Upper lobe of left lung (tissue), 6 donors: ENCODE measurements at regions not wholly inside any gene's neighbourhood (a gene's known extent, or its start where the extent isn't known, plus 50 kb on each side); places are given as distances from the start of the nearest gene placed in this dataset.
"Not testable (repeated sequence)": the region's sequence is repeated elsewhere in the genome, so short reads cannot be mapped to it uniquely, and the experiment has no call there.

Experiments
- ATAC-seq, 2 donors: fragments of 200-7000 bp; cut with Tn5 transposase; one replicate each; pipeline ENCODE4 v1.9.1; 2022; ENCODE audit warnings: mild to moderate bottlenecking in 2 of 2, moderate library complexity in 2 of 2; ENCODE audit not compliant: low FRiP score in 2 of 2
- DNase-seq, 2 donors: peaks; one replicate each; pipeline ENCODE4 v3.0.0-alpha.2; 2019 to 2020
- H3K27ac ChIP-seq, 4 donors: fragments of 200-600 bp; sonication (generic); one replicate each; pipeline ENCODE4 v1.5.1; 2016 to 2019
- H3K27me3 ChIP-seq, 4 donors: fragments of 200-600 bp; sonication (generic); one replicate each; pipeline ENCODE4 v1.5.1; 2017 to 2019
- H3K36me3 ChIP-seq, 4 donors: fragments of 200-600 bp; sonication (generic); one replicate each; pipeline ENCODE4 v1.5.1; 2016 to 2019
- H3K4me1 ChIP-seq, 4 donors: fragments of 200-600 bp; sonication (generic); one replicate each; pipeline ENCODE4 v1.5.1; 2018 to 2019
- H3K4me3 ChIP-seq, 4 donors: fragments of 200-600 bp; sonication (generic); one replicate each; pipeline ENCODE4 v1.5.1; 2017 to 2019; ENCODE audit warnings: mild to moderate bottlenecking in 2 of 4, moderate library complexity in 1 of 4
- H3K9me3 ChIP-seq, 4 donors: fragments of 200-600 bp; sonication (generic); one replicate each; pipeline ENCODE4 v1.5.1; 2018 to 2019
- EP300 ChIP-seq, 4 donors: sonication (generic); formaldehyde crosslinking; IDR thresholded peaks; one replicate each; pipeline ENCODE4 v1.5.1; 2017; ENCODE audit warnings: antibody characterized with exemption in 4 of 4, control low read depth in 2 of 4
- POLR2A ChIP-seq, 4 donors: fragments of 450-650 bp; IDR thresholded peaks; one replicate each; pipeline ENCODE4 v1.5.1; 2016 to 2017; ENCODE audit warnings: antibody characterized with exemption in 4 of 4, mild to moderate bottlenecking in 2 of 4
- POLR2AphosphoS5 ChIP-seq, 2 donors: sonication (generic); formaldehyde crosslinking; IDR thresholded peaks; one replicate each; pipeline ENCODE4 v1.5.1; 2017; ENCODE audit warnings: antibody characterized with exemption in 2 of 2
- WGBS, 2 donors: methylation state at CpG; one replicate each; pipeline ENCODE4 v1.1.5; 2017 to 2018; 5-methylcytosine and 5-hydroxymethylcytosine counted together
- TF ChIP-seq, protein P1 (sequence below), 6 experiments: fragments of 450-650 bp in 4 of 6; fragments of 200-600 bp in 2 of 6; sonication (generic) in 2 of 6; IDR thresholded peaks; one replicate each; pipeline ENCODE4 v1.5.1; 2016 to 2019; ENCODE audit warnings: antibody characterized with exemption in 6 of 6
- donor health status: DM: no; HTN: no; CAD: no; lungs with moderate emphysema.
- donor health status: DM: no; HTN: yes; CAD: no; lungs with severe emphysema.

DNA sequence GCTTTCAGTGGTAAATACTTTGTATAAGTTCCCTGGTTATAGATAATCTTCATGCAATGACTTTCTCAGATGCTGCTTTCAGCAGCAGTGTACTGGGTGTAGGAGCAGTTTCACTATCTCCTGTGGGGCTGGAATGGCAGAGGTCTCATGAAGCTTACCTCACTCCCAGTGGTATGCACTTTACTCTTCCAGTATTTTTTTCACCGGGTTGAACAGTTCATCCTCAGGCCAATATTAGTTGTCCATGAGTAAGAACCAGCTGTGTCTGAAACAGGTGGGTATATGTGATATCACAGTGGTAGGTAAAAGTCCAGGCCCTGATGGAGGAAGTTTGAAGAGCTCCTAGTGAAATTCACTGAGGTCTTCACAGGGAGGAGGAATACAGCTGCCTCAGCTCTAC is 351.5 kb upstream of the EMCN start:
- no peak for DNase-seq
- Histone ChIP-seq H3K27me3 (no peaks in the 10 kb centered on the region), H3K4me1 (no peaks in the 10 kb centered on the region), H3K36me3 (no peaks in the 10 kb centered on the region), H3K9me3 (no peaks in the 10 kb centered on the region), H3K4me3 (no peak overlapping the region), H3K27ac (no peak overlapping the region)
- no peak for ATAC-seq
- WGBS, 2 donors, result 83 to 91% methylated on average over 1 of the region's 1 CpG
- TF ChIP-seq POLR2AphosphoS5 (IDR thresholded peaks at IDR 0.05) (no peak), POLR2A (IDR thresholded peaks at IDR 0.05) (no peak), EP300 (IDR thresholded peaks at IDR 0.05) (no peak)
- TF ChIP-seq, protein P1, sequence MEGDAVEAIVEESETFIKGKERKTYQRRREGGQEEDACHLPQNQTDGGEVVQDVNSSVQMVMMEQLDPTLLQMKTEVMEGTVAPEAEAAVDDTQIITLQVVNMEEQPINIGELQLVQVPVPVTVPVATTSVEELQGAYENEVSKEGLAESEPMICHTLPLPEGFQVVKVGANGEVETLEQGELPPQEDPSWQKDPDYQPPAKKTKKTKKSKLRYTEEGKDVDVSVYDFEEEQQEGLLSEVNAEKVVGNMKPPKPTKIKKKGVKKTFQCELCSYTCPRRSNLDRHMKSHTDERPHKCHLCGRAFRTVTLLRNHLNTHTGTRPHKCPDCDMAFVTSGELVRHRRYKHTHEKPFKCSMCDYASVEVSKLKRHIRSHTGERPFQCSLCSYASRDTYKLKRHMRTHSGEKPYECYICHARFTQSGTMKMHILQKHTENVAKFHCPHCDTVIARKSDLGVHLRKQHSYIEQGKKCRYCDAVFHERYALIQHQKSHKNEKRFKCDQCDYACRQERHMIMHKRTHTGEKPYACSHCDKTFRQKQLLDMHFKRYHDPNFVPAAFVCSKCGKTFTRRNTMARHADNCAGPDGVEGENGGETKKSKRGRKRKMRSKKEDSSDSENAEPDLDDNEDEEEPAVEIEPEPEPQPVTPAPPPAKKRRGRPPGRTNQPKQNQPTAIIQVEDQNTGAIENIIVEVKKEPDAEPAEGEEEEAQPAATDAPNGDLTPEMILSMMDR (IDR thresholded peaks at IDR 0.05), result no peak

DNA sequence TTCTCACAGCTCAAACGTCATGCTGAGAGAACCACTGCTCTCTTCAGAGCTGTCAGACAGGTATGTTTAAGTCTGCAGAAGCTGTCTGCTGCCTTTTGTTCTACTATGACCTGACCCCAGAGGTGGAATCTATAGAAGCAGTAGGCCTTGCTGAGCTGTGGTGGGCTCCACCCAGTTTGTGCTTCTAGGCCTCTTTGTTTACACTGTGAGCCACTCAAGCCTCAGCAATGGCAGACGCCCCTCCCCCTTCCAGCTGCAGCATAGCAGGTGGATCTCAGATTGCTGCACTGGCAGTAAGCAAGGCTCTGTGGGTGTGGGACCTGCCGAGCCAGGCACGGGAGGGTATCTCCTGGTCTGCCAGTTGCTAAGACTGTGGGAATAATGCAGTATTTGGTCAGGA is 350.5 kb upstream of the EMCN start:
- not testable (repeated sequence) for H3K4me1 ChIP-seq, H3K4me3 ChIP-seq, H3K27ac ChIP-seq, H3K36me3 ChIP-seq, H3K9me3 ChIP-seq, H3K27me3 ChIP-seq, ATAC-seq
- WGBS, 2 donors, result 38 to 57% methylated on average over 4 of the region's 4 CpGs
- peak in 1 of 2 donors; percentile 25 for DNase-seq

DNA sequence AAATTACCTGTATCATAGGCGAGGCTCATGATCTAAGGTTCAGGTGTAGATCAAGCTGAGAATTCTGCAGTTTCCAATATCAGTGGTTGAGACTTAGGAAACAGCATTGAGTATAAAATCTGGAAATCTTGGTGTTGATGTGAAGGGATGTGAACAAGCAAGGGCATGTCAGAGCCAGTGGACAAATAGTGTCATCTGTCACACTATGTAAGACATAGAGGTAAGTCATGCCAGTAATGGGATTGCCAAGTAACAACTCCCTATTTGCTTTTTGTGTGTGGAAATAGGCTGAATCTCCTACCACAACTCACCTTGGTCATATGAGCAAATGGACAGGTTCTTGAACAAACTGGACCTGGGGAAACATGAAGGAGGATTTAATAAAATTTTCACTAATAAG is 334.5 kb upstream of the EMCN start:
- no peaks in the 10 kb centered on the region for H3K27me3 ChIP-seq
- H3K36me3 ChIP-seq, result no peaks in the 10 kb centered on the region
- H3K9me3 ChIP-seq, result no peaks in the 10 kb centered on the region
- ATAC-seq, result no peak
- no peak for TF ChIP-seq POLR2AphosphoS5 (IDR thresholded peaks at IDR 0.05)
- no peak for TF ChIP-seq EP300 (IDR thresholded peaks at IDR 0.05)
- TF ChIP-seq POLR2A (IDR thresholded peaks at IDR 0.05), result no peak
- TF ChIP-seq, protein P1 (IDR thresholded peaks at IDR 0.05), result no peak
- WGBS, 2 donors, result 81 to 93% methylated on average over 1 of the region's 1 CpG
- DNase-seq, result no peak
- H3K27ac ChIP-seq, result no peak overlapping the region
- no peaks in the 10 kb centered on the region for H3K4me1 ChIP-seq
- H3K4me3 ChIP-seq, result no peak overlapping the region

DNA sequence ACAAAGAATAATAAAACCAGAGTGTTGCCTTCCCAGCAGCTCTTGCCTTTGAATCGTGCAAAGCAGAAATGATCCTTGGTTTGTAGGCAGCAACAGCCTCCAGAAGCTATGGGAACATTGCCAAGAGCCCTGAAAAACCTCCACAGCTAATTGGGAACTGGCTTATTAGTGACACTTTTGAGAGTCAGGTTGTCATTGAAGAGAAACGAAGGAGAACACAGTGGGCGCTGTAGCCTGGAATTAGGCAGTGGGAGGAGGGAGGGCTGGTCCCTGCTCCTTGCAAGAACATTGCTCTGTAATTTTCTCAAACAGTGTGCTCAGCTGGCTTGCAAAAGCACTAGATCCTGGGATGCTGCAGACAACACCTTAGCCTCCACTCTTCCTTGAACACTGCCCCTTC is 331.5 kb upstream of the EMCN start:
- 68 to 72% methylated on average over 3 of the region's 3 CpGs for WGBS, 2 donors
- no peak for DNase-seq

DNA sequence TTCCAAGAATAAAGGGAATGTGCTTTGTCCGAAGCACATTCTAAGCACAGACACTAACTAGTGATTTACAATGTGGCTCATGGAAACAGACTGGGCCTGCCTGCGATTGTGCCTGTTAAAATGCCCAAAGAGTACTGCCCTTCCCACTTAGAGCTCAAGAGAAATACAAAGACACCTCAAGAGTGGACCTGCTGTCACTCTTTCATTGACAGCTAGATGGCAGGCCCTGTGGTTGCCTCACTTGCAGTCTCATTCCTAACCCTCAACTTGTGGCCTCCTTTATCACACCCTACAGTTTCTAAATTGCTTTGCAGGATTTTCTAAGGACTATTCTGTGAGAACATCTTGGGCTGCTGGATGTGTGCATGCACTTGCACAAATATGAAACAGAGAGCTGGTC is 331.0 kb upstream of the EMCN start:
- TF ChIP-seq POLR2A (IDR thresholded peaks at IDR 0.05) (no peak), EP300 (IDR thresholded peaks at IDR 0.05) (no peak), POLR2AphosphoS5 (IDR thresholded peaks at IDR 0.05) (no peak)
- TF ChIP-seq, protein P1 (IDR thresholded peaks at IDR 0.05), result no peak
- no peaks in the 10 kb centered on the region for H3K4me1 ChIP-seq
- no peak overlapping the region for H3K27ac ChIP-seq
- no peaks in the 10 kb centered on the region for H3K36me3 ChIP-seq
- 86 to 93% methylated on average over 2 of the region's 2 CpGs for WGBS, 2 donors
- H3K27me3 ChIP-seq, result no peaks in the 10 kb centered on the region
- no peak overlapping the region for H3K4me3 ChIP-seq
- DNase-seq, result no peak
- ATAC-seq, result no peak
- H3K9me3 ChIP-seq, result no peaks in the 10 kb centered on the region

More for the DNA sequence above, 331.5 kb upstream of the EMCN start:
- no peaks in the 10 kb centered on the region for H3K36me3 ChIP-seq
- H3K27ac ChIP-seq, result no peak overlapping the region
- no peak for TF ChIP-seq POLR2A (IDR thresholded peaks at IDR 0.05)
- TF ChIP-seq EP300 (IDR thresholded peaks at IDR 0.05), result no peak
- no peak for TF ChIP-seq POLR2AphosphoS5 (IDR thresholded peaks at IDR 0.05)
- TF ChIP-seq, protein P1 (IDR thresholded peaks at IDR 0.05), result no peak
- ATAC-seq, result no peak
- no peaks in the 10 kb centered on the region for H3K4me1 ChIP-seq
- H3K9me3 ChIP-seq, result no peaks in the 10 kb centered on the region
- no peaks in the 10 kb centered on the region for H3K27me3 ChIP-seq
- no peak overlapping the region for H3K4me3 ChIP-seq
